GM03348 (cell line): ENCODE measurements at regions not wholly inside any gene's neighbourhood (a gene's known extent, or its start where the extent isn't known, plus 50 kb on each side); places are given as distances from the start of the nearest gene placed in this dataset.
A peak's percentile ranks its signal among the peaks of the same experiment; 100 is the strongest.
"Not testable (repeated sequence)": the region's sequence is repeated elsewhere in the genome, so short reads cannot be mapped to it uniquely, and the experiment has no call there.

Experiments used
- DNase-seq: peaks from one replicate; pipeline ENCODE4 v3.0.0; 2012; ENCODE audit warnings: low spot score

DNA sequence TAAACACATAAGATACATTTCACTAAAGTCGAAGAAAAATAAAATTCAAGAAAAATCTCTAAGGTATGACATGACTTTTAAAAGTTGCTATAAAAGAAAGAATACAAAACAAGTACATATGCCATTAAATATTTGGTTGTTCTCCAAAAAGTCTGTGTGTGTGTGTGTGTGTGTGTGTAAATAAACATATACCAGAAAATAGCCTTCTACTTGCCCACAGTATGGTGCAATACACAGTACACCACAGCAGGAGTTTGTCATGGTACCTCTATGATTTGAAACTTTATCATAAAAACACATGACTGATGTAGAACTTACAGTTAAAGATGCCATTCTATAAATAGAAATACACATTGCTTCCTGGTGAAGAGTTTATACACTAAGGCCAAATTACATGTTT, 692.7 kb upstream of the MGAT4C start:
- no peak for DNase-seq

DNA sequence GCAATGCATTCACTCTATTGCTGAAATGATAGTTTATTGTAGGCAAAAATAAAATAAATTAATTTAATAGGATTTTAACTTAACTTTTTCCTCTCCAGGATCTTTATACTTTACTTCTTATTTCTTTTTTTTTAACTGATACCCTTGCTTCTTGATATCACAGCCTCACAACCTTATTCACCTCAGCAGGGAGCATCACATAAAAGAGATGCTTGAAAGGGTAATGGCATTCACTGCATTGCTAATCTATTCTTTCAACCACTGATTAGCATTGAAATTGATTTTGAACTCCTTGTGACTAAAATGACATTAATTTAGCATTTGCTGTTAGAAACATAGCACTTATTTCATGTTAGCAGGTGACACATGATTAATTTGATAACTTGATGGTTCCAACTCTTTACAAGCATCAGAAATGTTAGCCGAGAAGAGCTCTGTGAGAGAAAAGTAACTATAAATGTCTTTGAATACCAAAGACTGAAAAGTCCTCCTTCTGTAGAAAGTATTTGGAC, 689.5 kb upstream of the MGAT4C start:
- DNase-seq = no peak

DNA sequence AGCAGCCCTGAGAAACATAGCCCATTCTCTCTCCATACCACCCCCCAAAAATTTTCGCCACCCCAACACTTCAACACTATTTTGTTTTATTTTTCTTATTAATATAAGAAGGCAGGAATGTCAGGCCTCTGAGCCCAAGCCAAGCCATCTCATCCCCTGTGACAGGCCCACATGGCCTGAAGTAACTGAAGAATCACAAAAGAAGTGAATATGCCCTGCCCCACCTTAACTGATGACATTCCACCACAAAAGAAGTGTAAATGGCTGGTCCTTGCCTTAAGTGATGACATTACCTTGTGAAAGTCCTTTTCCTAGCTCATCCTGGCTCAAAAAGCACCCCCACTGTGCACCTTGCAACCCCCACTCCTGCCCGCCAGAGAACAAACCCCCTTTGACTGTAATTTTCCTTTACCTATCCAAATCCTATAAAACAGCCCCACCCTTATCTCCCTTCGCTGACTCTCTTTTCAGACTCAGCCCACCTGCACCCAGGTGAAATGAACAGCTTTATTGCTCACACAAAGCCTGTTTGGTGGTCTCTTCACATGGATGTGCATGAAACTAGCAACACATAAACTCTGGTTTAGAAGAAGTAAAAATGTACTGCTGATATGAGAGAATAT, 688.1 kb upstream of the MGAT4C start:
- not testable (repeated sequence) for DNase-seq

DNA sequence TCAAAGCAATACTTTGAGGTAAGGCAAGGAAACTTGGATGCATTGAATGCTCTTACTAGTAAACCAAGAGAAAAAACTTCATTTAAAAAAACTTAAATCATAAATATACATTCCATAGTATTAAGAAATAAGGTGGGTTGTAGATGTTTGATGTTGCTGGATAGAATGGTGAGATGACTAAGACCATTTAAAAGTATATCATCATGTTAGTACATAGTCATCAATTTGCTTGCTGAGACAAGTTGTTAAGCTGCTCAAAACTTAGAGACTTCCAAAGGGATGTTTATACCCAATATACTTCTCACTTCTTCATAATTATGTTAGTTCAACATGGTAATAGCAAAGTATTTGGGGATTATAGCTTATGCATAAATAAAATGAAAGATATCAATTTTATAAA, 675.5 kb upstream of the MGAT4C start:
- DNase-seq = no peak

DNA sequence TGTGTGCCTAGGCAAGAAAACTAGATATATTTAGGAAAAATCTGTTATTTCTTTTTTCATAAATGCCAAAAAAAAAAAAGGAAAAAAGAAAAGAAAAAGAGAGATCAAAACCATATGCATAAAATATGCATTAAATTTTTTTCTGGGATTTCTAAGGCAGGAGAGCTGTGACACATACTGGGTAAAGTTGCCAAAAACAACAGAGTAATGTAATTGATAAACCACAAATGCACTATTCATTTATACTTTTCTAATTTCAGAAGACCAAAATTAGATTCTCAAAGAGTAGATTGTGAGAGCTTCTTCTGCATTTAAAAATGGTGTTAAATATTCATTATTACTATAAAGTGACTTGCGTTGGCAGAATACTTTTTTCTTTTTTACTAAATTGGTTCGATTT, 673.8 kb upstream of the MGAT4C start:
- no peak for DNase-seq

DNA sequence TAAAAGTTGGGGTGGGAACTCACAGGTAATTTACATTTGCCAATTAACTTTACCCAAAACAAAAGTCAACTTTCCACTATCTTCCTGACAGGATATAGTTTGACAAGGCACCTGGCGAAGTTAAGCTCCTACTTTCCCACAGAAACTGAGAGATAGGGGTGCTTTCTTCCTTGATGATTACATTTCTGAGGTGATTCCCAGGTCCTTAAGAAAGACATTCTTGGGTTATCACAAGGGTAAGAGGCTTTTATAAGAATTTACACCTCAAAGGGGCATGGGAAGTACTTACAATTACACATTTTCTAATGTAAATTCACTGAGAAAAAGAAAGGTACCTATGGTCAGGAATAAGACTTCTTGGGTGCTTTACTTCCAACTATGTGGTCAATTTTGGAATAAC, 660.9 kb upstream of the MGAT4C start:
- DNase-seq = no peak

DNA sequence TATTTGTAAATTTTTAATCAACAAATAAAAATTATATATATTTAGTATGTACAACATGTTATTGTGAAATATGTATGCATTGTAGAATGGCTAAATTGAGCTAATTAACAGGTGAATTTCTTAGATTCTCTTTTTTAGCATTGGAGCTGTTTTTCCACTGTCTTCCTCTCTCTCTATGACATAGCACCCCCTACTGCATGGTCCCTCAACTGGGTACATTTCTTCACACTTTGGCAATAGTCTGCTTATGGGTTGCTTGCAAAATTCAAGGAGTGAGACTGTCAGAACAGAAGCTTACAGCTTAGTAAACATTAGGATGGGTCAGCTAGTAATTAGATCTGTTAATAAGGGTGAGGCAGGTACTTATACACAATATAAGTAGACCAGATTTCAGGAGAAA, 658.5 kb upstream of the MGAT4C start:
- peak; percentile 60 for DNase-seq

DNA sequence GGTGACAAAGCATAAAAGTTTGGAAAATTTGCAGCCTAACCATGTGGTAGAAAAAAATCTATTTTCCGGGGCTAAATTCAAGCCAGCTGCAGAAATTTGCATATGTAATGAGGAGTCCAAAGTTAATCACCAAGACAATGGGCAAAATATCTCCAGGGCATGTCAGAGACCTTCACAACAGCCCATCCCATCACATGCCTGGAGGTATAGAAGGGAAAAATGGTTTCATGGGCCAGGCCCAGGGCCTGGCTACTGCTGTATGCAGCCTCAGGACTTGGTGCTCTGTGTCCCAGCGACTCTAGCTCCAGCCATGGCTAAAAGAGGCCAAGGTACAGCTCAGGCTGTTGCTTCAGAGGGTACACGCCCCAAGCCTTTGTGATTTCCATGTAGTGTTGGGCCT, 655.8 kb upstream of the MGAT4C start:
- no peak for DNase-seq

DNA sequence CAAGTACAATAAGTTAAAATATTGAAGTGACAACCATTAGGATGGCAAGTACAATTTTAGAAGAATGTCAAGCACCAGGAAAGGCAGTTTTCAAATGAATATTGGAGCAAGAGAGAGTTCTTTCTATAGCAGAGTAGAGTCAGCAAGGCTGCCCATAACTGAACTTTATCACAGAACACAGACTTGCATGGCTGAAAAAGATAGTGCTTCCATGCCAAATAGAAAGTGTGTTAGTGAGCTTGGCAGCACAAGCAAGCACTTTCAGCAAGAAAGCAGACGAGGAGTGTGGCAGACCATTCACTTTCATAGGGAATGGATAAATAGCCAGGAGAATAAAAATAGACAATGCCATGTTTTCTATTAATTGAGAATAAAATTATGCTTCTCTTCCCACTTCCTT, 647.0 kb upstream of the MGAT4C start:
- no peak for DNase-seq

DNA sequence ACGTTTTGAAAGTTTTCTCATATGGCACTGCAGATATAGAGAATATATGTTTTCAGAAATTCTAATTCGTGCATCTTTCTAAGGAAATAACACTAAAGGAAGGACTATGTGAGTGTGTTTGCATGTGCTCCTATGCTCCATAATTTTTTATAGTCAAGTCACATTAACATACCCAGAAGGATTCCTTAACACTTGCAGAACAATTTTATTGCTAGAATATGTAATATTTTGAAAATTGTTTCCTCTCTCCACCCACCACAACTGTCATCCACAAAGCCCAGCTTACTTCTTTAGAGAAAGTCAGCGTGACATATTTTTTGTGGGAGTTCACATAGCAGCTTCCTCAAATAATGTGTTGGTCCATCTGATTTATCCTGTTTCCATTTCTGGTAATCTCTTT, 604.6 kb upstream of the MGAT4C start:
- no peak for DNase-seq

DNA sequence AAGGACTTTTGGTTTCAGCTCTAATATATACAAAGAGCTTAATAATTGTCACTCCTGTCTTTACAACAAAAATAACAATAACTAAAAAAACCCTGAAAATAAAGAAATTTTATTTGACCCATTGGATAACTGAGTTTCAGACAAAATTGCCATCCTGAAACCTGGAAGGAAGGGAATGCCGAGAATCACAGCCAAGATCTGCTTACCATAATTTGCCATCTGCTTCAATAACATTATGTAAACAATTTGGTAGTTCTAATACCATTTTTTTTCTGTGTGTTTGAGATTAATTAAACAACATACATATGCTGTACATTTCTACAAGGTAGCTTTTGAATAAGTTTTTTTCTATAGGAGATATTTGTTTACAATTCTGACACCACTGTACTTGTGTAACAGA, 596.3 kb upstream of the MGAT4C start:
- DNase-seq = no peak

DNA sequence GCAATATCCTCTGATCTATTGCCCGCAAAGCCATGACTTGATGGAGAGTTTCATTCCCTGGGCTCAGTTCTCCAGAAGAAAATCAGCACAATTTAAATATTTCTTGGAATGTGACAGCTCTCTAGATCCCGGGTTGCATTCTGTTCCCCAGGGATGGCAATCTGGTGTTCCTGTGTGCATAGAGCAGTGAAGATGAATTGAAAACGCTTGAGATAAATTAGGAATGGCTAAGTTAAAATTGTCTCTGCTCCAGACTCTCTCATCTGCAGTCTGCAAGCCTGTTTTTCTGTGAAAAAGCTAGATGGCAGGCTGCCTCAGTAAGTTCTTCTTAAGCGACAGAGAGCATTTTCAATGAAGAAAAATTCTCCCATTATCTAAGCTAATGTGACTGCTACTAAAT, 582.5 kb upstream of the MGAT4C start:
- DNase-seq = no peak

DNA sequence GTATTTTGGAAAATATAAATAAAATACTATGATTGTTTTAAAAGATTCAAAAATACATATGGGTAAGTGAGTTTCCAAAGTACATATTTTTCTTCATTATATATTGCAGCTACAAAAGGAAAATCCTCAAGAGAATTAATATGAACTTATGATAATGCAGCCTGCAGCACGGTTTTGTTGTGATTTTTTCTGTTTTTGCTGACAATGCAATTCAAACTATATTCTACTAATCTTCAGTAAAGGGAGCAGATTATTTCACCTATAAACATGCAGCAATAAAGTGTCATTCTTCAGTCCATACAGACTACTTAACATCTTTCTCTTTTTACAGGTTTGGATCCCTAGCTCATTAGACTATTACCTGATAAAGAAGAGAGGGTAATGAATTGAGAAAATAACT, 582.1 kb upstream of the MGAT4C start:
- no peak for DNase-seq

DNA sequence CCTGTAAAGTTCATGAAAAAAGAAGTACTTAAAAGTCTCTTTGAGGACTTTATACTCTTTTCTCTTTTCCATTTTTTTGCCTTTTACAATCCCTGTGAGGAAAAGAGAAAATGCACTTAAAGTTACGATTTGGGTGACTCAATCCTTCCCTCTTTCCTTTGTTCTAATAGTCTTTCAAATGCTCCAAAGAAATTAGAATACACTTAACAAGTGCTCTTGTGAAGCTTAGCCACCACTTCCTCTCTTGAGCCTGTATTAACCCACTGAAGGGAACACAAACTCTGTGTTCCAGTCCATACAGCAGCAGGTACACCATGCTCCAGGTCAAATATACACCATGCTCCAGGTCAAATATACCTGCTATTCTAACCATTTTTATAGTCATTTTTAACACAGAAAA, 581.1 kb upstream of the MGAT4C start:
- DNase-seq = no peak

DNA sequence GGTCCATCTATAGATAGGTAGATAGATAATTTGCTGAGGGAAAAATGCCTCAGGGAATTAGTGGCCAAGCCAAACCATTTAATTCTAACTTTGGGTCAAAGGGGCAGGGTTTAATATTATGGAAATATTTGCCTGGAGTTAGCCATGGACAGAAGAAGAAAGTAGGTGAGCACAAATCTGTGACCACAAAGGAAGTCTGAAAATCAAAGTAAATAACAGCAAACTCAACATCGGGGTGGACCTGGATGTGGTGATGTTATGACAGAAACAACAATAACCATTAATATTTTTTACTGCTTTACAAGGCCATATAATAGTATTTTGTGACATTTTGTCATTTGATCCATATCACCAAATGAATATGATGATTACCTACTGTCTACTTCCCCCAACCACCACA, 578.0 kb upstream of the MGAT4C start:
- no peak for DNase-seq

DNA sequence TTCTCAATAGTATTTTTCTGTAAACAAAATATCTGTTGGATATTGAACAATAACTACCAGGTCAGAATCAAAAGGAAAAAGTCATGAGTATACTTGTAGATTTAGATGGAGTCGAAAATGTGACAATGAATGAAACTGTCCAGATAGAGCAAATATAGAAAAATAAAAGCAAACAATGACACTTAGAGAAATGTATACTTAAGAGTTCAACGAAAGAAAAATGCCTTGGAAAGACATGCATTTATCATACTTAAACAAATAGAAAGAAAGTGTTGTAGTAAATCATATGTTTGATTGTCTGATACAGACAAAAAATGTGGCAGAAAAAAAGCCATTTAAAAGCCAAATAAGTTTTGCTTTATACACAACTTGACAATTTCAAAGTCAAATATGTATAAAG, 571.2 kb upstream of the MGAT4C start:
- DNase-seq = no peak

DNA sequence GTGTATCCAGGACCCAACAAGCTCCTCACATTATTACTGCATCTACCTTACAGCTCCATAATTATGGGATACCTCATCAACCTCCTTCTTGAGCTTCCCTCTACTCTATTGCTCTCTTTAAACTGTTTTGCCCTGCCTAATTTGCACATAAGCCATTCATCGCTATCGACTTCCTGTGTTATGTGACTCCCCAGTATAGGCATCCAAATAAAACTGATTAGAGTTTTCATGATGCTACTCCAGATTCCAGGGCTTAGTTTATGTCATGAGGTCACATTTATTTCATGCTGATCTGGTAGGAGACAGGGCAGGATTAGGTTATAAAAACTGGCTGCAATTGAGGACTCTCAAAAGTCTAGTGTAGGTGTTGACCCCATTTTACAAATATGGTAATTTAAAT, 569.9 kb upstream of the MGAT4C start:
- no peak for DNase-seq

DNA sequence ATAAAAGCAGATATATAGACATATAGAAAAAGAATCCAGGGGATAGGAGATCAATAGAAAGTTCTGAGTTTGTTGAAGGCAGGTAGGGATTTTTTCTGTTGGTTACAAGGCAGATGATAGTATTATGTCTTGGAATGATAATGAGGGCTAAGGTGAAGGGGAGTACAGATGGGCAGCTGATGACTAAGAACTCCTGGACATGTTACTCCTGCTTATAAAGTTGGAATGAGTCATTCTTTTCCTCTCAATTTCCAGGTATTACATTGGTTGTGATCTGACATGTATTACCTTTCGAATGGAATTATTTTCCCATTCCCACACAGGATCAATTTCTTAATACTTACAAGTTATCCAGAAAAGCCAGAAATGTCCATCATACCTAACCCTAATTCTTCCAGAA, 545.2 kb upstream of the MGAT4C start:
- DNase-seq = no peak

DNA sequence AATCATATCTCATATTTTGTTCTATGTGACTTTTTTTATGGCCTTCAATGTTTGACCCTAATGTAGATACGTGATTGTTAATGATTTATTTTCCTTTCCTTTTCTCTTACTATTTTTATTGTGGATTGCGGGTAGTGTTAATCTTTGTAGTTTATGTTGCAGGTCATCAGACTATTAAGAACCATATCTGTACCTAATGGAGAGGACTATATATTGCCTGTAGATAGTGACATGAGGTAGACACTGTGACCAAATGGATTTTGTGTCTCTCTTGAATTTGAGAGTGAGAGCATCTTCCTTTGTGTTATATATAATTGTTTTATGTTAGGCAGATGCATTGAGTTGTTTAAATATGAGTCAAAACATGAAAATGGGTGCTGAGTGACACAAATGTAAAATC, 543.4 kb upstream of the MGAT4C start:
- DNase-seq = no peak

DNA sequence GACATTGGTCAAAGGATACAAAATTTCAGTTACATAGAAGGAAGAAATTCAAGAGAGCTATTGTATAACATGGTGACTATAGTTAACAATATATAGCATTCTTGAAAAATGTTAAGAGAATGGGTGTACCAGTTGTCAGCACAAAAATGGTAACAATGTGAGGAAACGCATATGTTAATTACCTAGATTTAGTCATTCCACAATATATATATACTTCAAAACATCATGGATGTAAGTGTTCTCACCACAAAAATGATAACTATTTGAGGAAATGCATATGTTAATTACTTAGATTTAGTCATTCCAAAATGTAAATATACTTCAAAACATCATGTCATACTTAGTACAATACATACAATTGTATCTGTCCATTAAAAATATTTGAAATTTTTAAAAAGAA, 540.4 kb upstream of the MGAT4C start:
- DNase-seq = no peak

DNA sequence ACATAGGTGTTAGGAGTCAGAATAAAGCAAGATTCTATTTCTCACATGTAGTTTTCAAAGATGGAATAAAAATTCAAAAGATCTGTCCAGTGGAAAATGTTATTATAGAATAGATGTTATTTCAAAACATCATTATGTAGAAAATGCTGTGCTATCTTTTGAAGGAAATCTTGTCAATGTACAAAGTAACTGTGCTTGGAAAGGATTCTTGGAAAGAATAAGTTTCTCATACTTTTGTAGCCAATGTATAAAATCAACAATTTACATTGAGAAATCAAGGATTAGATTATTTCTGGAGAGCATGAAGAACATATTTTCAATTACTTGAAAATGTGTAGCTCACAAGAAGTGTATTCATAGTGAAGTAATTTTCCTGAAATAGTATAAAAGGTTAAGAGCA, 532.5 kb upstream of the MGAT4C start:
- no peak for DNase-seq

DNA sequence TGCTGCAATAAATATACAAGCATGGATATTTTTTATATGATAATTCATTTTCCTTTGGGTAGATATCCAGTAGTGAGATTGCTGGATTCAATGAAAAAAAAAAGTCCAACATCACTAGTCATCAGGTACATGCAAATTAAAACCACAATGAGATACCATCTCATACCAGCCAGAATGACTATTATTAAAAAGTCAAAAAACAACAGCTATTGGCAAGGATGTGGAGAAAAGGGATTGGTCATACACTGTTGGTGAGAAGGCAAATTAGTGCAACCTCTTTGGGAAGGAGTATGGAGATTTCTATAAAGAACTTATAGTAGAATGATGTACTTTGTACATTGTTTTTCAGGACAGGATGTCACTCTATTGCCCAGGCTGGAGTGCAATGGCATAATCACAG, 531.2 kb upstream of the MGAT4C start:
- DNase-seq = no peak

DNA sequence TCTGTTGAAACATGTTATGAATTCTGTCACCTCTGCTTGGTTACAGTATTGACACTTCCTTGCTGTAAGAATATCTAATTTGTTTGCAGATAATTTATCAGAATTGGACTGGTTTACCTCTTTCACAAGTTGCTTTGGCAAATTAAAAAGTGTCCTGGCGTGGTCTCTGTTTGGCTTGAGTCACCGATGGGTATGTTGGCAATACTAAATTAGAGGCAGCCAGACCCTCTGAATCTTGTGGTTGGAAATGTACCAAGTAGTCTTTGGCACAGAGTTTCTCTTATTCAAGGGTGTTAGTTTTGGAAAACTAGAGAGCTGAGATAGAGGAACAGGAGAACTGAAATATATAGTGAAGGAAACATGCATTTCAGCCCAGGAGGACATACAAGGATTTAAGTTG, 521.1 kb upstream of the MGAT4C start:
- no peak for DNase-seq

DNA sequence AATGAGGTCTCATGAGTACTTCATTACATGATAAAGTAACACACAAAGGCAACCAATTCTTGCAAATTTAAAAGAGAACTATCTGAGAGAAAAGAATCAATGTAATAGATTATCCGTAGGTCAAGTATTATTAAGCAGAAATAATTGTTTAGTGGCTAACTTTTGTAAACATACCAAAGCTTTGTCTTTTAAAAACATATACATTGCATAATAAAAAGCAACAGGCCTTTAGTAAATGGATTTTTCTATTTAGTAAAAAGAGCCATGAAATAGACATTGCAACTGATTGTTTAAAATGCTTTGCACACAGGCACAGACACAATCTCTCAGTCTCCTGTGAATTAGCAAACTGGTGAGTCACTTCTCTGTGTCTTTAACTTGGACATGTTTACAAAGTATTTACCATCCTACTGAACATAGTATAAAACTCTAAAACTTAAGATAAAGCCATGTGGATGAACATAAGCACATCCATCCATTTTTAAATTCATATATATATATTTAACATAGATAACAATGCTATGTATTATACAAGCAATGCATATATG, 518.7 kb upstream of the MGAT4C start:
- no peak for DNase-seq

DNA sequence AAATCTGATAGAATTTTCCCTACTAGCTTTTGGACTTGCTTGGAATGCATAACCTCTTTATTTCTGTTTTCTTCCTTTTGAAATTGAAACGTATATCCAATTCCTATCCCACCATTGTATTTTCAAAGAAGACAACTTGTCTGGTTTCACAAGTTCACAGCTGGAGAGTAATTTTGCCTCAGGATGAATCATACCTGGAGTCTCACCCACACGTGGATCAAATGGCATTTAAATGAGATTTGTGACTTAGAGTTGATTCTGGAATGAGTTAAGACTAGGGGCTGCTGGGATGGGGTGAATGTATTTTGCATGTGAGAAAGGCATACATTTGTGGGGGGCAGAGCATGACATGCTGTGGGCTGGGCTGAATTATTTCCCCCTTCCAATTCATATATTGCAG, 516.5 kb upstream of the MGAT4C start:
- DNase-seq = no peak
